ENCODE measurements at regions not wholly inside any gene's neighbourhood (a gene's known extent, or its start where the extent isn't known, plus 50 kb on each side); places are given as distances from the start of the nearest gene placed in this dataset.
"Not testable (repeated sequence)": the region's sequence is repeated elsewhere in the genome, so short reads cannot be mapped to it uniquely, and the experiment has no call there.

DNA sequence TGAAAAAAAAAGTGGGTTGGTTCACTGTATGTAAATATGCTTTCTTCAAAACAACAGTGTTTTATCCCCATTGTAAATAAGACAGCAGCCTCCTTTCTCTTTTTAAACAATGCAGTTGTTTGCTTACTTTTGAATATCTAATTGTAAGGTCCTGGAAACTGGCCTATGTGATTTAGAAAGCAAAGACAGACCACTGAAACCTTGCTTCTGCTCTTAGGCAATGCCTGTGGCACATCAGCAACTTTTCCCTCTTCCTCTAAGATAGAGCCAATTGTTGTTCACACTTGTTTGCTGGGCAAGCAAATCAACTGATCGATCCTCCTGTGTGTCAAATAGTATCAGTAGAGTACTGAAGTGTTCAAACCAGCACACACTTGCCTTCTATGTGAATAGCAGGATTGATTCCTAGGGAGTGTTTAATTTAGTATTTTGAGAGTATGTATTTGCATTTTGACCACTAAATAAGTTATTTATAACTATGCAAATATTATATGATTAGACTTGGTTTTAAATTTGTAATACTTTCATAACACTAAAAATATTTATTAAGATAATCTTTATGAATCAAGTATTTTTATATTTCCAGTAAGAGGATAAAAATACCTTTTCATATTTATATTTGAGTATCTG, 55.4 kb upstream of the GRPR start:
- Mint-ChIP-seq H3K4me3 (no peak overlapping the region), H3K36me3 (ENCODE audit: low read depth) (no peaks in the 10 kb centered on the region)
- CTCF ChIA-PET, result no interaction called here

DNA sequence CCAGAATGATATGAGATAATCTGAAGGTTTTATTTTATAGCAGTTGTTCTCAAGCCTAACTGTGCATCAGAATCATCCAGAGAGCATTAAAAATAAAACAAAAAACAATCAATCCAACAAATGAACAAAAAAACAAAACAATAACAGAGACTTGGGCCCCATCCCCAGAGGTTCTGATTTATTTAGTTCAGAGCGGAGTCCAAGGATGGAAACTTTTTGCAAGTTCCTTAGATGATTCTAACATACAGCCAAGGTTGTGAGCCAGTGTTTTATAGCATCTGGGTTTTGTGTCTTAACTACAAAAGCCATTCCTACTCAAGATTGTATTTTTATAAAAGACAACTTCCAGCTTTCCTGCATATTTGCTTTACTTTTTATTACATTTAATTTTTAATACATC, 59.4 kb upstream of the GRPR start:
- CTCF ChIA-PET, result no interaction called here
- no peaks in the 10 kb centered on the region for H3K4me1 Mint-ChIP-seq (ENCODE audit: low read depth)
- TF ChIP-seq, protein P1, sequence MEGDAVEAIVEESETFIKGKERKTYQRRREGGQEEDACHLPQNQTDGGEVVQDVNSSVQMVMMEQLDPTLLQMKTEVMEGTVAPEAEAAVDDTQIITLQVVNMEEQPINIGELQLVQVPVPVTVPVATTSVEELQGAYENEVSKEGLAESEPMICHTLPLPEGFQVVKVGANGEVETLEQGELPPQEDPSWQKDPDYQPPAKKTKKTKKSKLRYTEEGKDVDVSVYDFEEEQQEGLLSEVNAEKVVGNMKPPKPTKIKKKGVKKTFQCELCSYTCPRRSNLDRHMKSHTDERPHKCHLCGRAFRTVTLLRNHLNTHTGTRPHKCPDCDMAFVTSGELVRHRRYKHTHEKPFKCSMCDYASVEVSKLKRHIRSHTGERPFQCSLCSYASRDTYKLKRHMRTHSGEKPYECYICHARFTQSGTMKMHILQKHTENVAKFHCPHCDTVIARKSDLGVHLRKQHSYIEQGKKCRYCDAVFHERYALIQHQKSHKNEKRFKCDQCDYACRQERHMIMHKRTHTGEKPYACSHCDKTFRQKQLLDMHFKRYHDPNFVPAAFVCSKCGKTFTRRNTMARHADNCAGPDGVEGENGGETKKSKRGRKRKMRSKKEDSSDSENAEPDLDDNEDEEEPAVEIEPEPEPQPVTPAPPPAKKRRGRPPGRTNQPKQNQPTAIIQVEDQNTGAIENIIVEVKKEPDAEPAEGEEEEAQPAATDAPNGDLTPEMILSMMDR (IDR thresholded peaks at IDR 0.05), result no peak
- no peak overlapping the region for H3K4me3 Mint-ChIP-seq
- ATAC-seq (no peak), DNase-seq (no peak)
- POLR2A ChIA-PET, result no interaction called here
- H3K27ac Mint-ChIP-seq, result no peak overlapping the region
- H3K36me3 Mint-ChIP-seq (ENCODE audit: low read depth), result no peaks in the 10 kb centered on the region
- intact Hi-C loops (cut with micrococcal nuclease), result no loop called here
- H3K27me3 Mint-ChIP-seq, result peaks cover 1% of the 10 kb centered on the region
- H3K9me3 Mint-ChIP-seq, result no peaks in the 10 kb centered on the region

More for the DNA sequence above, 55.4 kb upstream of the GRPR start:
- no peaks in the 10 kb centered on the region for H3K27me3 Mint-ChIP-seq
- intact Hi-C loops (cut with micrococcal nuclease), result no loop called here
- no peaks in the 10 kb centered on the region for H3K9me3 Mint-ChIP-seq
- DNase-seq (no peak), ATAC-seq (no peak)
- H3K4me1 Mint-ChIP-seq (ENCODE audit: low read depth), result no peaks in the 10 kb centered on the region
- H3K27ac Mint-ChIP-seq, result no peak overlapping the region
- TF ChIP-seq, protein P1 (IDR thresholded peaks at IDR 0.05), result no peak
- POLR2A ChIA-PET, result no interaction called here

DNA sequence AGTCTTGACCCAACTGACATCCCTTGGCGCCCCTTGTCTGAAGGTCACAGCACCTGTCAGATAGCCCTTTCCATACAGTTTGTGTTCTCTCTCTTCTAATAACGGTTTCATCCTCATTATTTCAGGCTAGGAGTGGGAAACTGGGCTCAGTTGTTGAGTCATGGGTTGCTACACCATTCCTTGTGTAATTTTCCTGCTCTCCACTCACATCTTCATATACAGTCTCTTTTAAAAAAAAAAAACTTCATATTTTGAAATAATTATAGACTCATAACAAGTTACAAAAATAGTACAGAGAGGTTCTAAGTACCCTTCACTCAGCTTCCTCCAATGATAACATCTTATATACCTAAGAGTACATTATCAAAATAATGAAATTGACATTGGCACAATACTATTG, 60.2 kb upstream of the GRPR start:
- H3K4me3 Mint-ChIP-seq, result no peak overlapping the region
- intact Hi-C loops (cut with micrococcal nuclease), result no loop called here
- H3K4me1 Mint-ChIP-seq (ENCODE audit: low read depth), result no peaks in the 10 kb centered on the region
- DNase-seq (no peak), ATAC-seq (no peak)
- H3K27me3 Mint-ChIP-seq, result peaks cover 1% of the 10 kb centered on the region
- ChIA-PET POLR2A (interaction anchor here (0.7 kb wide), 1 partner anchor 997 kb away, joined by 3 read pairs; no protein-coding TSS in a partner anchor), CTCF (no interaction called here)
- no peaks in the 10 kb centered on the region for H3K36me3 Mint-ChIP-seq (ENCODE audit: low read depth)
- TF ChIP-seq, protein P1 (IDR thresholded peaks at IDR 0.05), result no peak
- H3K27ac Mint-ChIP-seq, result no peak overlapping the region
- no peaks in the 10 kb centered on the region for H3K9me3 Mint-ChIP-seq

DNA sequence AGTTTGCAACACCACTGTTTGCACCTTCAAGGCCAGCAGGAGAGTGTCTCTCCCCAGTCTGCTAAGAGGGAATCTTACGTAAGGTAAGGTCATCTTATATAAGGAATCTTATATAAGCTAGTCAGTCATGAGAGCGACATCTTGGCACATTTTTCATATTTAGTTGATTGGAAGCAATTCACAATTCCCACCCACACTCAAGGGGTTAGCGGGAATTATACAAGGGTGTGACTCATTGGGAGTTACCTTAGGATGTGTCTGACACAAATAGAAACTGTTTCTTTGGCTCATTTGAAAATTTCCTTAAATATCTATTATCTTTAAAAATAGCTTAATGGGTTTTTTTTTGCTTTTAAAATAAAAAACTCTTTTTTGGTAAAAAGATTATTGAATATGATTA, 62.1 kb upstream of the GRPR start:
- no peak overlapping the region for H3K4me3 Mint-ChIP-seq
- peaks cover 1% of the 10 kb centered on the region for H3K27me3 Mint-ChIP-seq
- ChIA-PET POLR2A (no interaction called here), CTCF (interaction anchor here (0.8 kb wide), 1 partner anchor 131 kb away, joined by 3 read pairs; no protein-coding TSS in a partner anchor)
- ATAC-seq, result no peak
- DNase-seq, result no peak
- H3K36me3 Mint-ChIP-seq (ENCODE audit: low read depth), result no peaks in the 10 kb centered on the region
- H3K27ac Mint-ChIP-seq, result no peak overlapping the region
- H3K9me3 Mint-ChIP-seq, result no peaks in the 10 kb centered on the region
- TF ChIP-seq, protein P1 (IDR thresholded peaks at IDR 0.05), result no peak
- no peaks in the 10 kb centered on the region for H3K4me1 Mint-ChIP-seq (ENCODE audit: low read depth)
- intact Hi-C loops (cut with micrococcal nuclease), result no loop called here

DNA sequence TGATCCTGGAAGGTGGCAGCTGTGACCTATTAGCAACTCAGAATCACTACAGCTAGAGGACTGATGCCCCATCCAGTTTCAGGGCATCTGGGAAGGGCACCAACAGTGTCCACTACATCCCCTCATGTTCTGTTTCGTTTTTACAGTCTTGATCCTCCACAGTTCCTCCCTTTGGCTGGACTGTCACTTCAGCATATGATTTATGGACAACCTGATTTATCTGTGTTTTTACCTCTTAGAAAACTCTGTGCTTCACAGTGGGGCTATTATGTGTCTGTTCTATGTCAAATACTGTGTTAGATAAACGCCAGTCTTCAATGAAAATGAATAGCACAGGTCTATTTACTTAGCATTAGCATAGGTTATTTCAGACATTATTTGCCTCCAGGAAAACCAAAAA, 63.1 kb upstream of the GRPR start:
- no peaks in the 10 kb centered on the region for H3K36me3 Mint-ChIP-seq (ENCODE audit: low read depth)
- H3K27ac Mint-ChIP-seq, result no peak overlapping the region
- CTCF ChIA-PET, result no interaction called here
- ATAC-seq (no peak), DNase-seq (no peak)
- no peaks in the 10 kb centered on the region for H3K4me1 Mint-ChIP-seq (ENCODE audit: low read depth)
- intact Hi-C loops (cut with micrococcal nuclease), result no loop called here
- TF ChIP-seq, protein P1 (IDR thresholded peaks at IDR 0.05), result no peak
- H3K9me3 Mint-ChIP-seq, result no peaks in the 10 kb centered on the region
- peaks cover 1% of the 10 kb centered on the region for H3K27me3 Mint-ChIP-seq
- POLR2A ChIA-PET, result no interaction called here
- H3K4me3 Mint-ChIP-seq, result no peak overlapping the region

DNA sequence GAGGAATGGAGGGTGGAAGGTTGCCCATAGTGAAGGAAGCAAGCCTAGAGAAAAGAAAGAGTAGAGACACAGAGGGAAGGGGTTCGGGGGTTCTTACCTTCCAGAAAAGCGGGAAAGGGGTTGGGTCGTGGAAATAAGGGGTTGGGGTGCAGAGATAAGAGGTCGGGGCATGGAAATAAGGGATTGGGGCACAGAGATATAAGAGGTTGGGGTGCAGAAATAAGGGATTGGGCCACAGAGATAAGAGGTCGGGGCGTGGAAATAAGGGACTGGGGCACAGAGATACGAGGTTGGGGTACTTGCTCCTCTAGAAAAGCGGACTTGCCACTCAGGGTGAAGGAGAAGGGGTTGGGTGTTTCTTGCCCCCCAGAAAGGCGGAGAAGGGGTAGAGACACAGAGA, 74.2 kb upstream of the GRPR start:
- CTCF ChIA-PET, POLR2A ChIA-PET, ATAC-seq: not testable (repeated sequence)

More for the DNA sequence above, 74.2 kb upstream of the GRPR start:
- intact Hi-C loops (cut with micrococcal nuclease); H3K27me3 Mint-ChIP-seq; H3K4me1 Mint-ChIP-seq (ENCODE audit: low read depth); H3K27ac Mint-ChIP-seq; H3K9me3 Mint-ChIP-seq; DNase-seq; H3K36me3 Mint-ChIP-seq (ENCODE audit: low read depth); H3K4me3 Mint-ChIP-seq: not testable (repeated sequence)
